Spleen (tissue), 11 donors: ENCODE measurements at regions not wholly inside any gene's neighbourhood (a gene's known extent, or its start where the extent isn't known, plus 50 kb on each side); places are given as distances from the start of the nearest gene placed in this dataset.

Experiments used
- DNase-seq: peaks from one replicate; pipeline ENCODE4 v3.0.0-alpha.2; 2020
- H3K27ac ChIP-seq, 8 donors: fragments of 200-600 bp; sonication (generic) in 7 of 8; 1 replicate in 4 of 8; 2 replicates in 4 of 8; pipeline versions ENCODE4 v1.5.0 to v1.8.0; 2016 to 2021; ENCODE audit warnings: inconsistent platforms in 4 of 8, mild to moderate bottlenecking in 4 of 8, moderate library complexity in 1 of 8
- H3K27me3 ChIP-seq, 7 donors: fragments of 200-600 bp; sonication (generic) in 6 of 7; replicated peaks in 1 of 7; 1 replicate in 4 of 7; 2 replicates in 3 of 7; pipeline versions ENCODE4 v1.5.0 to v1.8.0; 2016 to 2021; ENCODE audit warnings: inconsistent platforms in 3 of 7, mild to moderate bottlenecking in 1 of 7
- H3K36me3 ChIP-seq, 6 donors: fragments of 200-600 bp; sonication (generic) in 5 of 6; 1 replicate in 4 of 6; 2 replicates in 2 of 6; pipeline versions ENCODE4 v1.5.0 to v1.8.0; 2016 to 2021; ENCODE audit warnings: inconsistent platforms in 2 of 6
- H3K4me1 ChIP-seq, 6 donors: fragments of 200-600 bp; sonication (generic) in 5 of 6; 1 replicate in 3 of 6; 2 replicates in 3 of 6; pipeline versions ENCODE4 v1.5.0 to v1.8.0; 2016 to 2021; ENCODE audit warnings: inconsistent platforms in 3 of 6
- H3K4me3 ChIP-seq, 8 donors: fragments of 200-600 bp; sonication (generic) in 7 of 8; 1 replicate in 4 of 8; 2 replicates in 4 of 8; pipeline versions ENCODE4 v1.5.0 to v1.8.0; 2016 to 2021; ENCODE audit warnings: inconsistent platforms in 4 of 8, mild to moderate bottlenecking in 4 of 8, moderate library complexity in 2 of 8
- H3K9me3 ChIP-seq, 8 donors: fragments of 200-600 bp; sonication (generic) in 7 of 8; 1 replicate in 4 of 8; 2 replicates in 4 of 8; pipeline versions ENCODE4 v1.5.0 to v1.8.0; 2016 to 2021; ENCODE audit warnings: inconsistent platforms in 4 of 8
- POLR2A ChIP-seq, 3 donors: fragments of 450-650 bp; IDR thresholded peaks; one replicate each; pipeline ENCODE4 v1.5.1; 2017; ENCODE audit warnings: antibody characterized with exemption in 3 of 3, mild to moderate bottlenecking in 1 of 3
- POLR2AphosphoS5 ChIP-seq, 3 donors: sonication (generic); formaldehyde crosslinking; IDR thresholded peaks; one replicate each; pipeline ENCODE4 v1.5.1; 2017; ENCODE audit warnings: antibody characterized with exemption in 3 of 3
- WGBS, 5 donors: extraction: QIAGEN DNeasy Blood & Tissue Kit in 3 of 5; methylation state at CpG; one replicate each; pipeline versions ENCODE4 v1.1.5 to v1.1.7; 2013 to 2018; 5-methylcytosine and 5-hydroxymethylcytosine counted together
- intact Hi-C: fragments of 100-400 bp; cut with DNase I; formaldehyde crosslinking; loops from one replicate; pipeline ENCODE4 v1.15.0; 2023; ENCODE audit warnings: low total_unique reads
- TF ChIP-seq, protein P1 (sequence below), 11 experiments: fragments of 200-600 bp in 7 of 11; fragments of 450-650 bp in 4 of 11; sonication (generic) in 4 of 11; IDR thresholded peaks in 8 of 11; conservative IDR thresholded peaks in 3 of 11; 1 replicate in 7 of 11; 2 replicates in 4 of 11; pipeline versions ENCODE4 v1.4.0 to v1.8.0; 2016 to 2021; ENCODE audit warnings: antibody characterized with exemption in 11 of 11, inconsistent platforms in 4 of 11, mild to moderate bottlenecking in 1 of 11
- donor health status: healthy with polysubstance abuse.
- donor health status: DM: no; HTN: no; CAD: no; lungs with moderate emphysema.
- donor health status: DM: no; HTN: no; CAD: no.
- donor health status: Bipolar disorder and iron deficiency.
- donor health status: healthy.
- donor health status: DM: no; HTN: no; CAD: no.
- donor health status: DM: yes; HTN: yes; CAD: no.

- no peak overlapping the region for H3K4me3 ChIP-seq
Measured at GRCh38 chr1:163794551-163794950, 472.8 kb downstream of the NUF2 start.

DNA sequence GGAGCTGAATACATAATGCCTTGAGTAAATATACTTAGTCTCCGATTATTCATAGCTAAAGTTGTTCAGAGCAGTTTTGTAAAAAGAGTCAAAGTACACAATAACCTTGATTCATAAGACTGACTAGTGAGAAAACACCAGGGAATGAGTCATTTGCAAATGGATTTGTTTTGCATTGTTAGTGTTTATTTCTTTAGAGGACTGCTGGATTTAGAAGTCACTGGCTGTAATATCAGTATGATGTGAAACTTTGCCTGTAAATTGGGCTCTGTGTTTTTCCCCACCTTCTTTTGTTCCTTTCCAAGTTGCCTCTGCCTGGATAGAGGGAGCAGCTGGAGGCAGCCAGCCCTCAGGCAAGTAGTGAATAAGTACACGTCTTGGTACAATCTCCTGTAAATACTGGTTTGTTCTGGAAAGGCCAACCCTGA is 474.7 kb downstream of the NUF2 start:
- H3K9me3 ChIP-seq: peaks cover 0 to 17% (median 8%) of the 10 kb centered on the region in 8 donors
- intact Hi-C loops: no loop called here
- no peaks in the 10 kb centered on the region for H3K36me3 ChIP-seq
- no peak overlapping the region for H3K4me3 ChIP-seq
- 41 to 86% (median 71%) methylated on average over 2 of the region's 2 CpGs for WGBS, 5 donors
- H3K27ac ChIP-seq: no peak overlapping the region
- DNase-seq: no peak
- TF ChIP-seq POLR2A (IDR thresholded peaks at IDR 0.05): no peak
- TF ChIP-seq, protein P1, sequence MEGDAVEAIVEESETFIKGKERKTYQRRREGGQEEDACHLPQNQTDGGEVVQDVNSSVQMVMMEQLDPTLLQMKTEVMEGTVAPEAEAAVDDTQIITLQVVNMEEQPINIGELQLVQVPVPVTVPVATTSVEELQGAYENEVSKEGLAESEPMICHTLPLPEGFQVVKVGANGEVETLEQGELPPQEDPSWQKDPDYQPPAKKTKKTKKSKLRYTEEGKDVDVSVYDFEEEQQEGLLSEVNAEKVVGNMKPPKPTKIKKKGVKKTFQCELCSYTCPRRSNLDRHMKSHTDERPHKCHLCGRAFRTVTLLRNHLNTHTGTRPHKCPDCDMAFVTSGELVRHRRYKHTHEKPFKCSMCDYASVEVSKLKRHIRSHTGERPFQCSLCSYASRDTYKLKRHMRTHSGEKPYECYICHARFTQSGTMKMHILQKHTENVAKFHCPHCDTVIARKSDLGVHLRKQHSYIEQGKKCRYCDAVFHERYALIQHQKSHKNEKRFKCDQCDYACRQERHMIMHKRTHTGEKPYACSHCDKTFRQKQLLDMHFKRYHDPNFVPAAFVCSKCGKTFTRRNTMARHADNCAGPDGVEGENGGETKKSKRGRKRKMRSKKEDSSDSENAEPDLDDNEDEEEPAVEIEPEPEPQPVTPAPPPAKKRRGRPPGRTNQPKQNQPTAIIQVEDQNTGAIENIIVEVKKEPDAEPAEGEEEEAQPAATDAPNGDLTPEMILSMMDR (IDR thresholded peaks at IDR 0.05 in 8 of 11, conservative IDR thresholded peaks at IDR 0.05 in 3 of 11): no peak
- TF ChIP-seq POLR2AphosphoS5 (IDR thresholded peaks at IDR 0.05): no peak
- H3K4me1 ChIP-seq: no peaks in the 10 kb centered on the region
- no peaks in the 10 kb centered on the region for H3K27me3 ChIP-seq

More at GRCh38 chr1:163794551-163794950, 472.8 kb downstream of the NUF2 start:
- no peaks in the 10 kb centered on the region for H3K27me3 ChIP-seq
- H3K27ac ChIP-seq: no peak overlapping the region
- H3K36me3 ChIP-seq: no peaks in the 10 kb centered on the region
- DNase-seq: no peak
- intact Hi-C loops: no loop called here
- TF ChIP-seq POLR2A (IDR thresholded peaks at IDR 0.05) (no peak), POLR2AphosphoS5 (IDR thresholded peaks at IDR 0.05) (no peak)
- TF ChIP-seq, protein P1 (IDR thresholded peaks at IDR 0.05 in 8 of 11, conservative IDR thresholded peaks at IDR 0.05 in 3 of 11): no peak
- WGBS, 5 donors: 72 to 85% (median 78%) methylated on average over 3 of the region's 3 CpGs
- peaks cover 0 to 17% (median 8%) of the 10 kb centered on the region in 8 donors for H3K9me3 ChIP-seq
- H3K4me1 ChIP-seq: no peaks in the 10 kb centered on the region

DNA sequence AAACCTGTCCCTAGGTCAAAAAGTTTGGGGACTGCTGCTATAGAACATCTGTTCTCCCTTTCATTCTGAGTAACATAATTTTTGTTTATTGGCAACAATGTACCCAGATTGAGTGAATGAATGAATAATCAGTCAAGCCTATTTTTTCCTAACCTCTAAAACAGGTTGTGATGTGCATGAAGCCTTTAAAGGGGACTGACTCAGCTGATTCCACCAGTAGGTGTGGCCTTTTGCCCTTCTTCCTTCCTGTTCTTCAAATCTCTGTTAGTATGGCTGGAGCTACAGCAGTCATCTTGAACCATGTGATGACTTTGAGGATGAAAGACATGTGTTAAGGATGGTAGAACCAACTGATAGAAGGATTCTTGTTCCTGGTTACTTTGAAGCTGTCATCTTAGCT is 476.1 kb downstream of the NUF2 start:
- Histone ChIP-seq H3K27ac (no peak overlapping the region), H3K4me1 (no peaks in the 10 kb centered on the region), H3K9me3 (peaks cover 0 to 7% (median 0%) of the 10 kb centered on the region in 8 donors), H3K4me3 (no peak overlapping the region), H3K27me3 (no peaks in the 10 kb centered on the region), H3K36me3 (no peaks in the 10 kb centered on the region)
- intact Hi-C loops: no loop called here
- TF ChIP-seq POLR2AphosphoS5 (IDR thresholded peaks at IDR 0.05) (no peak), POLR2A (IDR thresholded peaks at IDR 0.05) (no peak)
- TF ChIP-seq, protein P1 (IDR thresholded peaks at IDR 0.05 in 8 of 11, conservative IDR thresholded peaks at IDR 0.05 in 3 of 11): no peak
- no peak for DNase-seq

DNA sequence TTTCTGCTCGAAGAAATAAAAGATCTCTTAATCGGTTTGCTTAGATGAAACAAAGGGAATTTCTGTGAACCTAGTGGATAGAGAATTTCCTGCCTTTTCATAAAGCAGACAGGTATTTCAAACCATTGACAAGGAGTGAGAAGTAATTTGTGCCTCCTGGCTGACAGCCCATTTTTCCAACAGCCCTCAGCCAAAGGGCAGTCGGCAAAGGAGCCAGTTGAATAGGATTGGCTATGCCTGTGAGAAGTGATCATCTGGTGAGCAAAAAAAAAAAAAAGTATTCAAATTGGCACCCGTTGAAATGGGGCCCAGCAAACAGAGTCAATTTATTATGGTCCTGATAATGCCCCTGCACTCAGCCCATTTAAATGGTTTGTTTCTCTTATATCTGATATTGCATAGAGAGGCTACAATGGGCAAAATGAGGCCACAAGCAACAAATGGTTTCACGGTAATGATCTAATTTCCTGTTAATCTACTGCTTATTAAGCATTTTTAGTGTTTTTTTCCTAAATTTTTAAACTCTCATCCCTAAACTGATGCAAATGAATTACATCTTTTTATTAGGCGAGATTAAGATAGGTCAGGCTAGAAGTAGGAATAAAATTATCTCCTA is 477.5 kb downstream of the NUF2 start:
- 82 to 89% (median 88%) methylated on average over 6 of the region's 6 CpGs for WGBS, 5 donors
- Histone ChIP-seq H3K9me3 (no peaks in the 10 kb centered on the region), H3K27me3 (no peaks in the 10 kb centered on the region), H3K27ac (no peak overlapping the region), H3K4me1 (no peaks in the 10 kb centered on the region), H3K4me3 (no peak overlapping the region), H3K36me3 (no peaks in the 10 kb centered on the region)
- no peak for DNase-seq
- TF ChIP-seq POLR2A (IDR thresholded peaks at IDR 0.05) (no peak), POLR2AphosphoS5 (IDR thresholded peaks at IDR 0.05) (no peak)
- TF ChIP-seq, protein P1 (IDR thresholded peaks at IDR 0.05 in 8 of 11, conservative IDR thresholded peaks at IDR 0.05 in 3 of 11): no peak
- intact Hi-C loops: no loop called here
